ENCODE measurements at regions not wholly inside any gene's neighbourhood (a gene's known extent, or its start where the extent isn't known, plus 50 kb on each side); places are given as distances from the start of the nearest gene placed in this dataset.

DNA sequence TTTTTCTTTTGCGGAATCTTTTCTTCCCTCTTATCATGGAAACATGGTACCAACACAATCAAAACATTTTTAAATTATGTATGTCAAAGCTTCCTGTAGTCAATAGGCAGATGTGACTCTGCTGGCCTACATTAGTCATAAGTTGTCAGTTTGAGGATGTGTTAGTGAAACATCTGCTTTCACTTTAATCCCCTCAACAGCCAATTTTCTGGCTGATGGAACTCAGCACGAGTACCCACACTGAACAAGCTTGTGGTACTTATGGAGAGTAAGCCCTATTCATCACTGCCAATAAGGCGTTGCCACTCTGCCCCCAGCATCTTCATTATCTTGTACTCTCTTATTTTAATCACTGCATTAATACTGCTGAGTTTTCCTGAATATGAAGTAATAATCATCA, 1034.4 kb downstream of the CDH9 start:
- no peak overlapping the region for H3K4me3 ChIP-seq (ENCODE audit: low read depth, low read length)
- TF ChIP-seq, protein P1, sequence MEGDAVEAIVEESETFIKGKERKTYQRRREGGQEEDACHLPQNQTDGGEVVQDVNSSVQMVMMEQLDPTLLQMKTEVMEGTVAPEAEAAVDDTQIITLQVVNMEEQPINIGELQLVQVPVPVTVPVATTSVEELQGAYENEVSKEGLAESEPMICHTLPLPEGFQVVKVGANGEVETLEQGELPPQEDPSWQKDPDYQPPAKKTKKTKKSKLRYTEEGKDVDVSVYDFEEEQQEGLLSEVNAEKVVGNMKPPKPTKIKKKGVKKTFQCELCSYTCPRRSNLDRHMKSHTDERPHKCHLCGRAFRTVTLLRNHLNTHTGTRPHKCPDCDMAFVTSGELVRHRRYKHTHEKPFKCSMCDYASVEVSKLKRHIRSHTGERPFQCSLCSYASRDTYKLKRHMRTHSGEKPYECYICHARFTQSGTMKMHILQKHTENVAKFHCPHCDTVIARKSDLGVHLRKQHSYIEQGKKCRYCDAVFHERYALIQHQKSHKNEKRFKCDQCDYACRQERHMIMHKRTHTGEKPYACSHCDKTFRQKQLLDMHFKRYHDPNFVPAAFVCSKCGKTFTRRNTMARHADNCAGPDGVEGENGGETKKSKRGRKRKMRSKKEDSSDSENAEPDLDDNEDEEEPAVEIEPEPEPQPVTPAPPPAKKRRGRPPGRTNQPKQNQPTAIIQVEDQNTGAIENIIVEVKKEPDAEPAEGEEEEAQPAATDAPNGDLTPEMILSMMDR (conservative IDR thresholded peaks at IDR 0.05; ENCODE audit: low read depth, low read length), result no peak
- DNase-seq (ENCODE audit: low read depth), result no peak

DNA sequence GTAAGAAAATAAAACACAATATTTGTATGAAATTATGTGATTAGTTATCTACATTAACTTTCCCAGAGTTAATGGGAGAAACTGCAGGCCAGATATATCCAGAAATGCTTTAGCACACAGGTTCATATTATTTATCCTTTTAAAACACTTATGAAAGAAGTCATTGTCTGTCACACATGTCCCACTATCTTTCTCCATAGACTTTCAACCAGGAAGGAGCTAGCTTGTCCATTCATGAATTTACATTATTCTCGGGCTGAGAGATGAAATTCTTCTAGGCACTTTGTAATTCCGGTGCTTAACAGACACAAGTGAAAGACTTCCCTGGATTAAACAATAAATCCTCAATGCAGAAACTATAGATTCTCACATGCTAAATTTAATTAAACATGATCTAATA, 1043.2 kb downstream of the CDH9 start:
- no peak overlapping the region for H3K4me3 ChIP-seq (ENCODE audit: low read depth, low read length)
- TF ChIP-seq, protein P1 (conservative IDR thresholded peaks at IDR 0.05; ENCODE audit: low read depth, low read length), result no peak
- no peak for DNase-seq (ENCODE audit: low read depth)

DNA sequence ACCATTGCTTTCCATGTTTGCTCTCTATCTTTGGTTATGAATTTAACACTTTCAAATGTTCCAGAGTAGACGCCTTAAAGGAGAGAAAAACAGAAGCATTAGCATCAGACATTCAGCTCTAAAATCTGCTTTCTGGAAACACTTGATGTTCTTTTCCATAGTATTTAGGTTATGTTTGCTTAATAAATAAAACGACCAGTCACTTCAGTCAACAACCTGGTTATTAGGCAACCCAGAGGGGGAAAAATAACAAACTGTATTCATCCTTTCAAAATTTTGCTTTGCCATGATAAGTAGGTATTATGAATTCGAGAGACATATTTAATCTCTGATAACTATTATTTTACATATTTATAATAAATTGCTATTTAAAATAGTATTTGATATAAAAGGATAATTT, 1044.7 kb downstream of the CDH9 start:
- no peak overlapping the region for H3K4me3 ChIP-seq (ENCODE audit: low read depth, low read length)
- TF ChIP-seq, protein P1 (conservative IDR thresholded peaks at IDR 0.05; ENCODE audit: low read depth, low read length), result no peak
- DNase-seq (ENCODE audit: low read depth), result no peak

DNA sequence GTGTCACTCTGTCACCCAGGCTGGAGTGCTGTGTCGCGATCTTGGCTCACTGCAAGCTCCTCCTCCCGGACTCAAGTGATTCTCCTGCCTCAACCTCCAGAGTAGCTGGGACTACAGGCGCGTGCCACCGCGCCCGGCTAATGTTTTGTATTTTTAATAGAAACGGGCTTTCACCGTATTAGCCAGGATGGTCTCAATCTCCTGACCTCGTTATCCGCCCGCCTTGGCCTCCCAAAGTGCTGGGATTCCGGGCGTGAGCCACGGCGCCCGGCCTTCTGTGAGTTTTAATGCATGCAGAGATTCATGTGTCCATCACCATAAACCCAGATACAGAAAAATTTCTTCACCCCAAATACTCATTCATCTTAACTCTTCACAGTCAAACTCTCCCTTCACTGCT, 1046.7 kb downstream of the CDH9 start:
- H3K4me3 ChIP-seq (ENCODE audit: low read depth, low read length), result no peak overlapping the region
- DNase-seq (ENCODE audit: low read depth), result no peak
- TF ChIP-seq, protein P1 (conservative IDR thresholded peaks at IDR 0.05; ENCODE audit: low read depth, low read length), result no peak

DNA sequence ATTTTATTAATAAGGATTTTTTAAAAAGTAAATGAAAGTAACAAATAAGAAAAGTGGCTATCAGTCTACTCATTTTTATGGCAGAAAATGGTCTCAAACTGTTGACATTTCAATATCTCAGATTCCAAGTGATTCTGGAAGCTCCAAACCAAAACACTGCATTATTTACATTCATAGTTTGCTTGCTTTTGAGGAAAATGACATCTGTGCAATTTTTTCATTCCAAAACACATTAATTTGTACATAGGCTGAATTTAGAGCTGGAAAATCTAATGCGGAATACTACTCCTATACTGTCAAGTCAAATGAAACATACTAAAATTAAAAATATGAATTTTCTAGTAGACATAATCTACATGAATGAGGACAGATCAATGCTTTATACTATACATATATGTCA, 1047.6 kb downstream of the CDH9 start:
- TF ChIP-seq, protein P1 (conservative IDR thresholded peaks at IDR 0.05; ENCODE audit: low read depth, low read length), result no peak
- H3K4me3 ChIP-seq (ENCODE audit: low read depth, low read length), result no peak overlapping the region
- DNase-seq (ENCODE audit: low read depth), result no peak

DNA sequence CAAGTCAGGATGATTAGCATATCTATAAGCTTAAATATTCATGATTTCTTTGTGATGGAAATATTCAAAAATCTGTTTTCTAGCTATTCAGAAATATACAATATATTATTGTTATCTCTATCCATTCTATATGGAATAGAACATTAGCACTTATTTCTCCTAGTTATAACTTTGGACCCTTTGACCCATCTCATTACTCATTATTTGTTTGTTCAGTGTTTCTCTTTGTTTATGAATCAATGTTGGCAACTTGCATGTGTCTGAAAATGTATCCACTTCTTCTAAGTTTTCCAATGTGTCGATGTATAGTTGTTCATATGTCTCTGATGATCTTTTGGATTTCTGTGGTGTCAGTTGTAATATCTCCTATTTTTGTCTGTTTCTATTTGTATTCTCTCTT, 1059.3 kb downstream of the CDH9 start:
- no peak overlapping the region for H3K4me3 ChIP-seq (ENCODE audit: low read depth, low read length)
- no peak for DNase-seq (ENCODE audit: low read depth)
- TF ChIP-seq, protein P1 (conservative IDR thresholded peaks at IDR 0.05; ENCODE audit: low read depth, low read length), result no peak

DNA sequence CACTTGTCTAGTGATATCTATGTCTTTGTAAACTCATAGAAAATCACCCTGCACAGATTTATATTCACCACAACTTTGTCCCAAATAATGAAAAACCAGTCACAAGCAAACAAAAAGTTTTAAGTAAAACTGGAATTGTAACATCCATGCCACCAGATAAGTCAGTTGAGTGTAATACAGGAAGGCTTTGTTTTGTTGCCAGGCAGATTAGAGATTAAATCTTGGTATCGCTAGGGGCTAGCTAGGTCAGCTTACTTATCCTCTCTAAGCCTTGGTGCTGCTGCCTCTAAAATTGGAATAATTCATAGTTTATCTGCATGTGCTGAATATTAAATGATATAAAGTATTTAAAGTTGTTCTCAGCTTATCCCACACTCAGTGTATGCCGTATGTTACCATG, 1062.5 kb downstream of the CDH9 start:
- no peak for DNase-seq (ENCODE audit: low read depth)
- TF ChIP-seq, protein P1 (conservative IDR thresholded peaks at IDR 0.05; ENCODE audit: low read depth, low read length), result no peak
- no peak overlapping the region for H3K4me3 ChIP-seq (ENCODE audit: low read depth, low read length)
